NCI-H146 treated with DMSO at 0.1 percent for 48 hours (cell line): ENCODE measurements at regions not wholly inside any gene's neighbourhood (a gene's known extent, or its start where the extent isn't known, plus 50 kb on each side); places are given as distances from the start of the nearest gene placed in this dataset.
"Not testable (repeated sequence)": the region's sequence is repeated elsewhere in the genome, so short reads cannot be mapped to it uniquely, and the experiment has no call there.

Experiments used
- DNase-seq: peaks from one replicate; lab custom pipeline; 2025; ENCODE audit not compliant: unreplicated experiment; lab: John Stamatoyannopoulos, UW

DNA sequence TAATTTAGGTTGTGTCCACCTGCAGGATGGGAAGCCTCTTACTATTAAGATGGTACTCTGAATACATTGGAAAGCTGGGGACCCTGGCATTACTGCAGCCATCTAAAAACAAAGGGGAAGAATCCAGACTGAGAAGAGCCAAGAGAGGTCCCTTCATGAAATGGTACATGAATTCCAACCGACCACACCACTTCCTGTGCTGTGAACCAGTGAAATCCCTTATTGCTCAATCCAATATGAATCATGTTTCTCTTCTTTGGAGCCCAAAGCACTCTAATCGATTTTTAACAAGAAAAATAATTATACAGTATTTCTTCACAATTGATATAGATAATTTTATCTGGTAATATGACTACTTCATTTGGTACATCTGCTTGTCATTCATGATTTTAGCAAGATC is 479.7 kb upstream of the RAB6C start:
- no peak for DNase-seq

DNA sequence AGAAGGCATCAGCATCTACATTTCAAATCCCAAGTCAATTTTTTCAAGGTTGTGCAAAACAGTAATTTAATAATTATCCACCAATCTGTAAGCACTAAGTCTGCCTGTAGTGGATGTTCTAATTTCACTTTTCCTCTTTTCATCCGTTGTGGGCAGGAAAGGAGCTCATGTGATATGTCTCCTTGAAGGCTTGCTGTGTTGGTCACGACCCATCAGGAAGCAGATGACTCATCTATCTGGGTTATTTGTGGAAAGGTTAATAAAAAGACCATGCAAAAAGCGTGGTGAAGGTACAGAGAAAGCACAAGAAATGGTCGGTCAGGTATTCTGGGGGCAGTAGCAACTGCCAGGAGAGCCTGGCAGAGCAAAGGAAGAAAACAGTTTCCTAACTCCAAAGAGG is 476.7 kb upstream of the RAB6C start:
- DNase-seq, result no peak

DNA sequence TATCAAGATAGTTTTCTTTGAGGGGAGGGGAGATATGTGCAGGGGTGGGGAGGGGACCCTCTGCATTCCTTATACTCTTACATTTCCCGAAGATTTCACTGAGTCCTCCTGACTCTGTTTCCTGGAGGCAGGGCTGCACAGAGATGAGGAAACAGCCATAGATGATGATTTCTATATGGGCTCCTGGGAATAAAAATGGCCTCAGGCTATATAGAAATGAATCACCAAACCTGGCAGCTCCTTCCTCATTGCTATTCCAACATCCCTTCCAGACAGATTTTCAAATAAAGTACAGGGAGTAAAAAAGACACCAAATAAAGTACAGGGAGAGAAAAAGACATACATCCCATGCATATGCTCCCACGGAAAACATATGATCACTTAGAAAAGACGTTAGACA is 474.8 kb upstream of the RAB6C start:
- DNase-seq, result no peak

DNA sequence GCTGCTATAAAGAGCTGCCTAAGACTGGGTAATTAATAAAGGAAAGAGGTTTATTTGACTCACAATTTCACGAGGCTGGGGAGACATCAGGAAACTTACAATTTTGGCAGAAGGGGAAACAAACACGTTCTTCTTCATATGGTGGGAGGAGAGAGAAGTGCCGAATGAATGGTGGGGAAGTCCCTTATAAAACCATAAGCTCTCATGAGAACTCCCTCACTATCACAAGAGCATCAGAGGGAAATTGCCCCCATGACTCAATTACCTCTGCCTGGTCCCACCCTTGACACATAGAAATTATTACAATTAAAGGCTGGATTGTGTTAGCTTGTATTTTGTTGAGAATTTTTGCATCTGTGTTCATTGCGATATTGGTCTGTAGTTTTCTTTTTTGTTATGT is 460.5 kb upstream of the RAB6C start:
- no peak for DNase-seq

DNA sequence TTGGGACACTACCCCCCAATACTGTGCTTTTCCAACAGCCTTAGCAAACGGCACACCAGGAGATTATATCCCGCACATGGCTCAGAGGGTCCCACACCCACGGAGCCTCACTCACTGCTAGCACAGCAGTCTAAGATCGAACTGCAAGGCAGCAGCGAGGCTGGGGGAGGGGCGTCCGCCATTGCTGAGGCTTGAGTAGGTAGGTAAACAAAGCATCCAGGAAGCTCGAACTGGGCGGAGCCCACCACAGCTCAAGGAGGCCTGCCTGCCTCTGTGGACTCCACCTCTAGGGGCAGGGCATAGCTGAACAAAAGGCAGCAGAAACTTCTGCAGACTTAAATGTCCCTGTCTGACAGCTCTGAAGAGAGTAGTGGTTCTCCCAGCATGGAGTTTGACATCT is 447.3 kb upstream of the RAB6C start:
- not testable (repeated sequence) for DNase-seq

DNA sequence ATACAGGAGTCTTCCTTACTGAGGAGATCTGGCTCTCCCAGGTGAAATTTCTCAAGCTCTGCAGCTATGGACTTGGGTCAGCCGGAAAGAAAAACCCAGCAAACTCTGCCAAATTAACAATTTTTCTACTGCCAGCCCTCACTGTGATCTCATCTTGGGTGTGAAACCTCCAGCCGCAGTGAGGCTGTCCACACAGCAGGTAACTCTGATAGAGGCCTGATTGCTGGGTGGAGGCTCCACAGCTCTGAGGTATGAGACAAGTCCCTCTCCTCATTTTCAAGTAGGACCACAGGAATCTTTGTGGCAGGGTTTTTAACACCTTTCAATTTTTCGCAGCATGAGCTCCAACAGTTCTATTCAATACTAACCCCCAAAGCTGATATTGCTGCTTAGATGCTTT is 430.6 kb upstream of the RAB6C start:
- DNase-seq, result no peak

DNA sequence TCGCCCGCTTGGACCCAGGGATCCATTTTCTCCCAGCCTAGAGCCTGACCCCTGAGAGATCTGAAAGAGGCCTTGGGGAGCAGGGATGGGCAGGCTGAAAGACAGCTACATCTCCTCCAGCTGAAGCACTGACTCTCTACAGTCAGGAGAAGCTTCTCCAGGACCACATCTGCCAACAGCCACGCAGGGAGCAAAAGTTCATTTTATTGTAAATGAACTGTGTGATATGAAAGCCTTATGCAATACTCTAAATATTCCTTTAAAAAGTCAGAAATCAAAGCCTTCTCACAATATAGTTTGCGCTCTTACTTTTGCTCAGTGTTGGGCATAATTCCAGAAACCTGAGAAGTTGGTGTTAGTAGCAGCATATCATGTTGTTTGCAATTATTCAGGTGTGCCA is 428.9 kb upstream of the RAB6C start:
- no peak for DNase-seq

DNA sequence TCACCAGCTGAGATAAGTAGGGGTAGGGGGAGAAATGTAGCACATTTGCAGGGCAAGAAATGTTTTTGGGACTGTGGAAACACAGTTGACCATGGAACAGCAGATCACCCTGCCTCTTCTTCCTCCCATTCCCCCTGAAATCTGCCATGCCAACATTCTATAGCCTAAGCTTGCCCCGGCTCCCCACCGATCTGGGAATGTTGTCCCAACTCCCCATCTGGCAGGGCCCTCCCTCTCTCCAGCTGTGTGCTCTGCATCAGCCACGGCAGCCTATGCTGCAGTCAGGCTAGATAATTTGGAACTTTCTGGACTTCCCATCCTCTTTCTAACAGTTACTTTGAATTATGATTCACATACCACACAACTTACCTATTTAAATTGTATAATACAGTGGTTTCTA is 425.1 kb upstream of the RAB6C start:
- DNase-seq, result no peak

DNA sequence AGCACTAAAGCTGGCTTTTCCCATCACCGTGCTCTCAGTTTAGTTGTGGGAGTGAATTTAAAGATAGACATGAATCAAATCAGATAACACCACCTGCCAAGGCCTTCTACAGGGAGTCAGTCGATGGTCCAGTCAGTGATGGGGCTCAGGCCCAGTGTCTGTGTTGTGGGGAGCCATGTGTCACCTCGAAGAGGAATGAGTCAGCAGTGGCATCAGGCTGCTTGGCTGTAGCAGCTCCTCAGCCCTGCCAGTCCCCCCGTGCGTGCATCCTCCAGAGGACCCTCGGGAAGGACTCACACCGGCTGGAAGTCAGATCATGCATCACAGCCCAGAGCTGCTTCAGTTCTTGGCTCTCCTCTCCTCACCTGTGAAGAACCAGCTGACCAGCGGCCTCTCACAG is 420.4 kb upstream of the RAB6C start:
- no peak for DNase-seq

DNA sequence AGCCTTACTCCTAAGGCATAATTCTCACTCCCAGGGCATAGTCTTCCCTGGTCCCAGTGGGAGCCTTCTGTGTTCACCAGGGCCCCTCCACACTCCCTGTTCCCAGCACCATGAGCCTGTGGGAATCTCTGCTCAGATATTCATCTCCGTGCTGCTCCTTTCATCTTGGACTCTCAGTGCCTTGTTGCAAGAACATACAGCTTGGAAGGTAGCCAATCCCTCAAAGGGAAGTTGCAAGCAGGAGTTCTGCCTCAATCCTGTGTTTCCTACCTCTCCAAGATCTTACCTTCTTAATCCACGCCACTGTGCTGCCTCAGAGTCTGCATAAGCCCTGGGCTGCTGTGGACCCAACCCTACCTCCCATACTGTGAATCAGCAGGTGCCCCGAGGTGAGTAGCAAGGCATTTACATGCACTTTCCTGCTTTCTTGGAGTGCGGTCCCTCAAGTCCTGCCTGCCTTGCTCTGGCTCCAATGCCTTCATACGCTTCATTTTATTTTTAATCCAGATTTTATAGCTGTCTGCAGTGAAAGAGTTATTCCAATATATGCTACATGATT is 413.8 kb upstream of the RAB6C start:
- DNase-seq, result no peak

DNA sequence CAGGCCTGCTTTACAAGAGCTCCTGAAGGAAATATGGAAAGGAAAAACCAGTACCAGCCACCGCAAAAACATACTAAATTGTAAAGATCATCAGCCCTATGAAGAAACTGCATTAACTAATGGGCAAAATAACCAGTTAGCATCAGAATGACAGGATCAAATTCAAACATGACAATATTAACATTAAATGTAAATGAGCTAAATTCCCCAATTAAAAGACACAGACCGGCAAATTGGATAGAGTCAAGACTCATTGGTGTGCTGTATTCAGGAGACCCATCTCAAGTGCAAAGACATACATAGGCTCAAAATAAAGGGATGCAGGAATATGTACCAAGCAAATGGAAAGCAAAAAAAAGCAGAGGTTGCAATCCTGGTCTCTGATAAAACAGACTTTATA is 408.7 kb upstream of the RAB6C start:
- DNase-seq, result not testable (repeated sequence)

DNA sequence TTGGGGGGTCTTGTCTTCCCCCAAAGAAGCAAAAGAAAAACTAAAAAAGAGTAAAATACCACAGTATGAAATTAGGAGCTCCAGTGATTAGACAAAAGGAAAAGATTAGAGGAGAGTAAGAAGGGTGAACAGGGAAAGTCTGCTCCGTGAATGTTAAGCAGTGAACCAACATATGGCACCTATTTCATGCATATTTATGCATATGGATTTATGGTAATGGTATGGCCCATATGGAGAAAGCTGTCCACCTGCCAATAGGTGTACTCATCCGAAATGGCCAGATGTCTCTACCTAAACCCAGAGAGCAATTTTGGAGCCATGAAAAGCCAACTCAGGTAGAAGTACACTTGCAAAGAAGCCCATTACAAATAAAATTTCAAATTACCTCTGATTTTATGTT is 404.0 kb upstream of the RAB6C start:
- no peak for DNase-seq

DNA sequence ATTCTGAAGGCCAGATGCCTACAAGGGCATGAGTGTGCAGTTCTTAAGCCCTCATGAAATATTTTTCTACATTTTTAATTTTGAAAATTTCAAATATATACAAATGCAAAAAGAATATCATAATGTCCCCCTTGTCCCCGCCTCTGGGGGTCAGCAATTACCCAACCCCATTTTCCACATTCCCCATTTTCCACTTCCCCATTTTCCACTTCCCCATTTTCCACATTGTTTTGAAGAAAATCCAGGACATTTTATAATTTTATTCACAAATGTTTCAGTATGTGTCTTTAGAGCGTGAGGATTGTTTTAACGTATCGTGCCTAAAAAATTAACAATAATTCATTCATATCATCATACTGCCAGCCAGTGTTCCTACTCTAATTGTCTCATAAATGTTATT is 403.6 kb upstream of the RAB6C start:
- no peak for DNase-seq

DNA sequence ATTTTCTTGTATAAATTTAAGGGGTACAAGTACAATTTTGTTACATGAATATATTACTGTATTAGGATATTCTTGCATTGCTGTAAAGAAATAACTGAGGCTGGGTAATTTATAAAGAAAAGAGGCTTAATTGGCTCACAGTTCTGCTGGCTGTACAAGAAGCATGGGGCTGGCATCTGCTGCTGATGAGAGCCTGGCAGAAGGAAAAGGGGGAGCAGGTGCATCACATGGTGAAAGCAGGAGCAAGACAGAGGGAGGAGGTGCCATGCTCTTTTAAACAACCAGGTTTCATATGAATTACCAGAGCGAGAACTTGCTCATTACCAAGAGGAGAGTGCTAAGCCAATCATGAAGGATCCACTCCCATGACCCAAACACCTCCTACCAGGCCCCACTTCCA is 399.5 kb upstream of the RAB6C start:
- no peak for DNase-seq

DNA sequence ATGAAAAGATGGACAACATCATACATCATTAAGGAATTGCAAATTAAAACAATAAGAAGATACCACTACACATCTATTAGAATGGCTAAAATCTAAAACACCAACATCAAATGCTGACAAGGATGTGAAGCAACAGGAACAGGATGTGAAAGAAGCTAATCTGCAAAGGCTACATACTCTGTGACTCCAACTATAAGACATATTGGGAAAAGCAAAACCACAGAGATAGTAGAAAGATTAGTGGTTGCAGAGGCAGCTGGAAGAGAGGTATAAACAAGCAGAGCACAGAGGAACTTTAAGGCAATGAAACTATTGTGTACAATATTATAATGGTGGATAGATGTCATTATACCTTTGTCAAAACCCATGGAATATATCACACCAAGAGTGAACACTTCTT is 393.7 kb upstream of the RAB6C start:
- no peak for DNase-seq

DNA sequence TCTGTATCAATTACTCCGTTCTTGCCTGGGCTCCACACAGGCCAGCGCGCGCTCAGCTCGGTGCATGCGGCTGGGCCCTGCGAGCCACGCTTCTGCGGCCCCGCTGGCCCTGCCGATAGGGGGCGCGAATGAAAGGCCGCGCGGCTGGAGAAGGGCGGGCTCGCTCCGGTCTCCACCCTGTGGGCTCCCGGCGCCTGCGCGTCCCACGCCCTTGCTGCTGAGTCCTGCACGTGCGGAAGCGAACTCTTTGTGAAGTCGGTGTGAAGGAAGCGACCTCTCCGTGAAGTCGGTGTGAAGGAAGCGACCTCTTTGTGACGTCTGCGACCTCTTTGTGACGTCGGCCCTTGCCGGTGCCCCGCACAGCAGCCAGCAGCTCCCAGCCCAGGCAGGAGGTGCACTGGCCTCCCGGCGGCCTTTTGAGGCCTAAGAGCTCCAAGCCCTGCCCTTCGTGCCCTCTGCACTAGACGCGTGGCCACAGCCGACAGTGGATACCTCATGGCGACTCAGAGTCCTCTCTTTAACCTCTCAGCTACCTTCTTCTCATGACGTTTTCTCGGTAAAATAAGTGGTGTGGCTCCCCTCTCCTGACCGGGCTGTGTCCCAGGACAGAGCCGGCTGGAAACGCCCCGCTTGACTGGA is 391.9 kb upstream of the RAB6C start:
- DNase-seq, result no peak

DNA sequence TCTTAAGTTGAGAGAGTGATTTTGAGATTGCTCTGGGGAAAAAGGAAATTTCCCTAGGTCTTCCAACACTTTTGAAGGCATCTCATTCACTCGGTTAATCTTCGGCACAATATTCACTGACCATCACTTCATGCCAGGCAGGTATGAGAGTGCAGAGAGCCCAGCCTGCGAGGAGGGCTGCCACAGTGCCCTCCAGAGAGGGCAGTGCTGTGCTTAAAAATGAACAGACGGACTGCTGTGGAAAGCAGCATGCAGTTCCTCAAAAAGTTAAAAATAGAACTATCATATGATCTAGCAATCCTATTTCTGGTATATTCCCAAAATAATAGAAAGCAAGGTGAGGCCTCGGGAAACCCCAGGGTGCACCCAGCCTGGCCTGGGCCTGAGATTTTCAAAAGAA is 374.9 kb upstream of the RAB6C start:
- no peak for DNase-seq

DNA sequence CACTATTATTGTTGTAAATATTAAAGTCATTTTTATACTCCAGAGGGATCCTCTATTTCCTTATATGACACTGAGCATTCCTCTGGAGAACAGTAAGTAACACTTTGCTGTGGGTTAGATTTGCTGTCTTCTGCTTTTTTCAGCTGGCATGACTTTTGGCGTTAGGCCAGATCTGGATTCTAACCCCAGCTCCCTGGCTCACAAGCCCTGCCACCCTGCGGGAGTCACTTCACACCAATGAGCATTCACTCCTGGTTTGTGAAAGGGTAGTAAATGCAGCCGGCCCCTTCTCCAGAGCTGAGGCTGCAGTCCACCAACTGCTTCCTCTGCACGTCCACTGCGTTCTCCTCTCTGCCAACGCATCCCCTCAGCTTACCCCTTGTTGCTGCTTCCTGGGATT is 373.8 kb upstream of the RAB6C start:
- no peak for DNase-seq

DNA sequence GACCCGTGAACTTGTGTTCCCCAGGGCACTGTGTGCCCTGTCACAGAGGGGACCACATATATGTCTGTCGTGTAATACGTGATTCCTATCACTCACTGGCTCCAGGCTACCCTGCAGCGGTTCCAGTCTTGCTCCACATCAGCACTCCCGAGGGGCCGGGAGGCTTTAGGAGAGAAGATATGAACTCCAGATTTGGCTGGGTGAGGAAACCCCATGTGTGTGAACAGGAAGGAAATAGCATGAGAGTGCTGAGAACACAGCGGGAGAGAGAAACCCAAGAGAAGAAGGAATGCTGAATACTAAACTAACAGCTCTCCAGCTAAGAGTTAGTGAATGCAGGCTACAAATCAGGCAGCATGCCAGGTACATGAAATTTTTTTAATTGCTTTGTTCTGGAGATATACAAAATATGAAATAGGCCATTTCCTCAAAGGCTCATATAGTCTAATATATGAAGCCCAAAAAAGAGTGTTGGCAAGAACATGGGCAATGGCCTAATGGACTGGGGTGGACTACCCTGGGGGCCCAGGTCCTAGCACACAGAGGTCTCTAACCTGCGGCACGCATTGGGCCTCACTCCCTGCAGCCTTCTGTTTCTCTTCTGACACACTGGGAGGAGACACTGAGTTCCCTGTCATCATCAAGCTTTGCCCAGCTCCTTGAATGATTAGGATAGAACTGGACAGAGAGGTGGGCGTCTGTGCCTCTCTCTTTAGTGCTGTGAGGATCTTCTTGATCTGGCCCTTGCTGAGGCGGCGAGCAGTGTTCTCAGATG is 372.8 kb upstream of the RAB6C start:
- no peak for DNase-seq

DNA sequence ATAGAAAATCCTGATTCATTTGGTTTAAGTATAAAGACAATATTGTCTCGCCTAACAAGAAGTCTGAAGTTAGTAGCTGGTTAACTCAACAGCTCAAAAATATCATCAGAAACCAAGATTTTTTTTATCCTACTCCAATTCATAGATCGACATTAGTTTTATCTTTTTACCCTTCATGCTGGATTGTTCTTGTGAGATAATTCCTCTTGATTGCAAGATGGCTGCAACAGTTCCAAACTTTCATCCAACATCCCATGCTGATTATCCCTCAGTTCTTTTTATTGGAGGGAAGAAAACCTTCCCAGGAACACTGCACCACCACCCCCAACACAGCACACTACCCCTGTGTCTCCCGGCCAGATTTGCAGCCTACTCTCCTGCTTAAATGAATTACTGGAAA is 370.2 kb upstream of the RAB6C start:
- no peak for DNase-seq

DNA sequence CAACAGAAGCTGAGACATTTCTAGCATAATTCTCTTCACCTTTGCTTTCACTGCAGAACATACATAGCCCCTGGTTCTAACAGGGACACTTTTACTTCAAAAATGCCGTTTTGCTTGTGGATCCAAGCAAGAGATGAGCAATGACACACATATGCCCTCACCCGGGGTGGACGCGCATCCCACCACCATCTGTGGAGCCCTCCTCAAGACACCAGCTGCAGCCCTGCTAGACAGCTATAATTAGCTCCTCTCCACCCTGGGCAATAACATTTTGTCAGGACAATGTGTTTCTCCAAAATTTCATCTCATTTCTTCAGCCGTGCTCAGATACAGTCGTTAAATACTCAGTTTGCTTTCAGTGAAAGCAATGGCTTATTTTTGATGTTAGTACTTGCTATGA is 368.7 kb upstream of the RAB6C start:
- DNase-seq, result no peak

DNA sequence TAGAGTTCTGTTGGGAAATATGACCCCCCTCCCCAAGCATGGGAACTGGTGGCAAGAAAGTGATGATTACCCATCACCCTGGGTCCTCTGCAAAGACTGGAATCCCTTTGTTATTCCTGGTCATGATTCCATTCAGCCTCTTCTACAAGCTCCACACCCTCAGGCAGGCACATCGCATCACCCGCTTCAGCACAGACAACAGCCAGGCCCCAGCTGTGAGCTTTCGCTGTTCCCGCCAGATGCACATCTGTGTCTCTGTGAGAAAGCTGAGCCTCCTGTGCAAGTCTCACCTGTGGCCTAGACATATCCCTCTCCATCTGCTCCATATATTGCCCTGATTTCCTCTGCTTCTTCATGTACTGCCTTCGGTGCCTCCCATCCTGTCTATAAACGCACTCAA is 368.0 kb upstream of the RAB6C start:
- DNase-seq, result no peak

DNA sequence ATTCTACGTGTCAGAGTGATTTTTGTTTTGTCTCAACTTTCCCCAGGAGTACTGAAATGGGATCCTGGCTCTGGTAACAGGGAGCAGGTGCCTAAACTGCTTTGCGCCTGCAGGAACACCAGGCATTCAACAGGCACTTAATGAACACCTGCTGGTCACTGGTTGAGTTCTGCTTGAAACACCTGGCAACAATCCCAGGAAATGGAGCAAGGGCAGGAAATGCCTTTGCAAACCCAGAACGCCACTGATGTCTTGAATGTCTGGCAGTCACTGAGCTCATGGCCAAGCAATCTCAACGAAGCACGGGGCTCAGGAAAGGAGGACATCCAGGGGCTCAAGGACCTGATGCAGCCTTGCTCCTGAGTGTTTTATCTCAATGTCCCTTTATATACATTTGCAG is 360.0 kb upstream of the RAB6C start:
- DNase-seq, result no peak
